ENCODE measurements at regions not wholly inside any gene's neighbourhood (a gene's known extent, or its start where the extent isn't known, plus 50 kb on each side); places are given as distances from the start of the nearest gene placed in this dataset.

DNA sequence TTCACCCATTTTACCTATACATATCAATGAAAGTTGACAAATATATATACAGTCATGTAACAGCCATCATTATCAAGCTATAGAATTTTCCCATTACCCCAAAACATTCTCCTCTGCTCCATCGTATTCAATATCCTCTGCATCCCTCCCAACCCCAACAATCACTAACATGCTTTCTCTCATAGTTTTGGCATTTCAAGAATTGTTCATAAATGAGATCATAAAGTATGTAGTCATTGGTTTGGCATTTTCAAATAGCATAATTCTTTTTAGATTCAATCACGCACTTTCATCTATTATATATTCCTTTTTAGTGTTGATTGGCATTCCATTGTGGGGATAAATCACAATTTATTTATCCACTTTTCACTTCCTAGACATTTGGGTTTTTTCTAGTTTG, 866.0 kb upstream of the TMEM132C start:
- in situ Hi-C loops (cut with MboI; ENCODE audit: low sequenced_read_pairs in 4 of 4), result no loop called here

GRCh38 chr12:127401536-127401935, 865.4 kb upstream of the TMEM132C start:
- H3K36me3 ChIP-seq, result no peaks in the 10 kb centered on the region
- no peak overlapping the region for H3K4me3 ChIP-seq
- intact Hi-C loops (cut with DNase I; ENCODE audit: low total_unique reads) (no loop called here), in situ Hi-C loops (cut with MboI; ENCODE audit: low sequenced_read_pairs in 4 of 4) (no loop called here)
- no peaks in the 10 kb centered on the region for H3K4me1 ChIP-seq
- TF ChIP-seq POLR2A (IDR thresholded peaks at IDR 0.05) (no peak), CTCF (IDR thresholded peaks at IDR 0.05 in 4 of 5, conservative IDR thresholded peaks at IDR 0.05 in 1 of 5) (no peak)
- ATAC-seq (no peak), DNase-seq (no peak)
- H3K9me3 ChIP-seq, result no peaks in the 10 kb centered on the region
- H3K27ac ChIP-seq, result no peak overlapping the region
- no peaks in the 10 kb centered on the region for H3K27me3 ChIP-seq

More for the DNA sequence above, 866.0 kb upstream of the TMEM132C start:
- Histone ChIP-seq H3K4me3 (no peak overlapping the region), H3K27me3 (no peaks in the 10 kb centered on the region), H3K9me3 (no peaks in the 10 kb centered on the region), H3K27ac (no peak overlapping the region), H3K36me3 (no peaks in the 10 kb centered on the region), H3K4me1 (no peaks in the 10 kb centered on the region)
- intact Hi-C loops (cut with DNase I; ENCODE audit: low total_unique reads), result no loop called here
- TF ChIP-seq CTCF (IDR thresholded peaks at IDR 0.05 in 4 of 5, conservative IDR thresholded peaks at IDR 0.05 in 1 of 5), result no peak
- no peak for TF ChIP-seq POLR2A (IDR thresholded peaks at IDR 0.05)
- DNase-seq, result no peak
- ATAC-seq, result no peak

DNA sequence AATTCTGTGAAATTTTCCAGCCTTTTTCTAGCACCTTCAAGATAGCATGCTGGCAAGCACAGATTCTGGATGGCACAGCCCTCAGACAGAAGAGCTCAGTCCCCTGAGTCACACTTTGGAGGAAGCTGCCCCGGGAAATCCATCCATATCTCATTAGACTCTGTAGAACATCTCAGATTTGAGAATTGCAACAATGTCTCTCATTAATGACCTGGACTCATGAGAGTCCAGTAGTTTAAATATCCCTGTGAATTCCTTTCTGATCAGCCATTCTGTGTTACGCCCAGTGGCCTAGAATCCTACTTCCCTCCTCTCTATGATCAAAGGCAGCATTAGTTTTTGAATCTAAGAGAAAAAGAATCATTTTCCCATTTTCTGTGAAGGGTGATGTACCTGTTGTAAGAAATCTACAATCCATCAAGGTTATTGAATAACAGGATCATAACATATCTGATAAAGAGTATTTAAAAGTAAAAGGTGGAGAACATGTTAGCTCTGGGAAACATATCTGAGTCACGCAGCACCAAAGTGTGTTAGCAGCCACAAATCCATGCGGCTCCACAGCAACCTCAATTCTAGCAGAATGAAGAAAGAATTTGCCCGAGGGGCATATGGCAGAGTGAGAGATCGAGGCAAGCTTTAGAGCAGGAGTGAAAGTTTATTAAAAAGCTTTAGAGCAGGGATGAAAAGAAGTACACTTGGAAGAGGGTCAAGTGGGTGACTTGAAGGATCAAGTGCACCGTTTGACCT, 855.6 kb upstream of the TMEM132C start:
- no peaks in the 10 kb centered on the region for H3K27me3 ChIP-seq
- ATAC-seq, result no peak
- intact Hi-C loops (cut with DNase I; ENCODE audit: low total_unique reads) (no loop called here), in situ Hi-C loops (cut with MboI; ENCODE audit: low sequenced_read_pairs in 4 of 4) (no loop called here)
- H3K36me3 ChIP-seq, result no peaks in the 10 kb centered on the region
- no peak for TF ChIP-seq CTCF (IDR thresholded peaks at IDR 0.05 in 4 of 5, conservative IDR thresholded peaks at IDR 0.05 in 1 of 5)
- no peak for TF ChIP-seq POLR2A (IDR thresholded peaks at IDR 0.05)
- no peak overlapping the region for H3K4me3 ChIP-seq
- H3K9me3 ChIP-seq, result no peaks in the 10 kb centered on the region
- H3K27ac ChIP-seq, result no peak overlapping the region
- H3K4me1 ChIP-seq, result no peaks in the 10 kb centered on the region
- no peak for DNase-seq

- in situ Hi-C loops (cut with MboI; ENCODE audit: low sequenced_read_pairs in 4 of 4), result no loop called here
- intact Hi-C loops (cut with DNase I; ENCODE audit: low total_unique reads), result no loop called here
- Histone ChIP-seq H3K4me1 (no peaks in the 10 kb centered on the region), H3K36me3 (no peaks in the 10 kb centered on the region), H3K9me3 (no peaks in the 10 kb centered on the region), H3K27me3 (no peaks in the 10 kb centered on the region), H3K4me3 (no peak overlapping the region), H3K27ac (no peak overlapping the region)
- ATAC-seq (no peak), DNase-seq (no peak)
- TF ChIP-seq POLR2A (IDR thresholded peaks at IDR 0.05) (no peak), CTCF (IDR thresholded peaks at IDR 0.05 in 4 of 5, conservative IDR thresholded peaks at IDR 0.05 in 1 of 5) (no peak)
These were observed 855.0 kb upstream of the TMEM132C start for GRCh38 chr12:127411981-127412380.

GRCh38 chr12:127412866-127413265, 854.1 kb upstream of the TMEM132C start:
- H3K4me3 ChIP-seq, result no peak overlapping the region
- no peaks in the 10 kb centered on the region for H3K9me3 ChIP-seq
- no peaks in the 10 kb centered on the region for H3K27me3 ChIP-seq
- no peak for ATAC-seq
- no peak for TF ChIP-seq POLR2A (IDR thresholded peaks at IDR 0.05)
- TF ChIP-seq CTCF (IDR thresholded peaks at IDR 0.05 in 4 of 5, conservative IDR thresholded peaks at IDR 0.05 in 1 of 5), result no peak
- H3K4me1 ChIP-seq, result no peaks in the 10 kb centered on the region
- in situ Hi-C loops (cut with MboI; ENCODE audit: low sequenced_read_pairs in 4 of 4) (no loop called here), intact Hi-C loops (cut with DNase I; ENCODE audit: low total_unique reads) (no loop called here)
- H3K36me3 ChIP-seq, result no peaks in the 10 kb centered on the region
- no peak overlapping the region for H3K27ac ChIP-seq
- no peak for DNase-seq

Data from gastrocnemius medialis (tissue), 4 donors.